WI38 (cell line): ENCODE measurements at regions not wholly inside any gene's neighbourhood (a gene's known extent, or its start where the extent isn't known, plus 50 kb on each side); places are given as distances from the start of the nearest gene placed in this dataset.

Experiments used
- H3K4me3 ChIP-seq: 2 replicates; pipeline ENCODE4 v1.5.1; 2011; ENCODE audit warnings: low read depth, mild to moderate bottlenecking, control low read depth, low read length
- CTCF ChIP-seq: IDR thresholded peaks from 2 replicates; pipeline ENCODE4 v1.5.1; 2012; ENCODE audit warnings: low read depth, mild to moderate bottlenecking, control low read depth, low read length

- no peak overlapping the region for H3K4me3 ChIP-seq
Measured at GRCh38 chr13:89783221-89783755, 1564.2 kb upstream of the MIR17HG start.

GRCh38 chr13:89784161-89784809 lies 1563.2 kb upstream of the MIR17HG start:
- H3K4me3 ChIP-seq: no peak overlapping the region
- TF ChIP-seq CTCF: no peak

More at GRCh38 chr13:89783221-89783755, 1564.2 kb upstream of the MIR17HG start:
- no peak for TF ChIP-seq CTCF

- no peak overlapping the region for H3K4me3 ChIP-seq
- no peak for TF ChIP-seq CTCF
Measured at GRCh38 chr13:89786531-89786930, 1561.0 kb upstream of the MIR17HG start.

GRCh38 chr13:89790696-89791095 lies 1556.8 kb upstream of the MIR17HG start:
- no peak overlapping the region for H3K4me3 ChIP-seq
- no peak for TF ChIP-seq CTCF

- no peak overlapping the region for H3K4me3 ChIP-seq
- no peak for TF ChIP-seq CTCF
Measured at GRCh38 chr13:89791971-89792630, 1555.4 kb upstream of the MIR17HG start.

- no peak for TF ChIP-seq CTCF
- H3K4me3 ChIP-seq: no peak overlapping the region
Measured at GRCh38 chr13:89796196-89796595, 1551.3 kb upstream of the MIR17HG start.

GRCh38 chr13:89803839-89804238 lies 1543.6 kb upstream of the MIR17HG start:
- no peak overlapping the region for H3K4me3 ChIP-seq
- no peak for TF ChIP-seq CTCF
